Fibroblast of skin of abdomen (primary cell): ENCODE measurements at regions not wholly inside any gene's neighbourhood (a gene's known extent, or its start where the extent isn't known, plus 50 kb on each side); places are given as distances from the start of the nearest gene placed in this dataset.

ENCODE experiments used
- DNase-seq: peaks from one replicate; pipeline ENCODE4 v3.0.0-alpha.2; 2013

DNA sequence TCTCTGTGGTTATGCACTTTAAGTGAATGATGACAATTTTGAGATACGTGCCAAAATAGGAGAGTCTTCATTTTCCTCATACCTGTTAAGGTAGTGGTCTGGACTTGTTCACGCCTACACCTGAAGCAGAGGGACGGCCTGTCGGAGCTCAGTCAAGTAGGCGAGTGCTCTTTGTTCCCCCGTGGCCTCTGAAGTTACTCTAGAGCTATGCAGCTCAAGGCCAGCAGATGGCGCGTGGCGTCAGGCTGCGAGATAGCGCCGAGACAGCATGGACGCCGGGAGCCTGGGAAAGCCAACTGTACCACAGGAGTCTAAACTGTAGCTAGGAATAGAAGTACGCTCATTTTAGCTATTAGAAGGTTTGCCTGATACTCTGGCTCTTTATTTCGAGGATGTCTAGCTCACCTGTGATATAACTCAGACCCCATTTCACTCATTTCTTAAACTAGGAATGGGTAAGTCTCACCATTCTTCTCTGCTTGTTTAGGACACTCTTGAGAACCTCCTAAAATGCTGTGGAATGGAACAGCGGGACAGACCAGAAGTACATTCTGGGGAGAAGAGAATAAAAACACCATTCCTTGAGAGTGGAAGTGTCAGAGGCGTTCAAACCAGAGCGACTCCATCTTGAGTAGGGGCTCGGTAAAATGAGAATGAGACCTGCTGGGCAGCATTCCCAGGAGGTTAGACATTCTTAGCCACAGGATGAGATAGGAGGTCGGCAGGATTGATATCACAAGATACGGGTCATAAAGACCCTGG is 267.4 kb upstream of the HMGA2 start:
- peak; percentile 79 for DNase-seq

DNA sequence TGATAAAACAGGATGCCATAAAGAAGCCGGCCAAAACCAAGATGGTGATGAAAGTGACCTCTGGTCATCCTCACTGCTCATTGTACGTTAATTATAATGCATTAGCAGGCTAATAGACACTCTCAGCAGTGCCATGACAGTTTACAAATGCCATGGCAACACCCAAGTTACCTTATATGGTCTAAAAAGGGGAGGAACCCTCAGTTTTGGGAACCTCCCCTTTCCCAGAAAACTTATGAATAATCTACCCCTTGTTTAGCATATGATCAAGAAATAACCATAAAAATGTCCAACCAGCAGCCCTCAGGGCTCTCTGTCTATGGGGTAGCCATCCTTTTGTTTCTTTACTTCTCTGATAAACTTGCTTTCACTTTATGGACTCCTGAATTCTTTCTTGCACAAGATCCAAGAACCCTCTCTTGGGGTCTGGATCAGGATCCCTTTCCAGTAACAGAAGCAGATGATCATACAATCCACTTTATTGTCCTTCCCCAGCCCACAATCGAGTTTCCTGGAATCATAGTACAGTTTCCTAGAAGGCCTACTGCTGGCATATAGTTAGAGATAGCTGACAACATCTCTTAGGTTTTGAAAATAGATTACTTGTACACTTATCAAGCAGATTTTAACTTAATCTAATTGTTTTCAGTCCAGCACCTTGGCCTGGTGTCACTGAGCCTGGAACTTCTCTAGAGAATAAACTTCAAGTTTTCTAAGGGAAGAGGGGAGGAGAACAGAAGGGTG is 266.7 kb upstream of the HMGA2 start:
- no peak for DNase-seq

DNA sequence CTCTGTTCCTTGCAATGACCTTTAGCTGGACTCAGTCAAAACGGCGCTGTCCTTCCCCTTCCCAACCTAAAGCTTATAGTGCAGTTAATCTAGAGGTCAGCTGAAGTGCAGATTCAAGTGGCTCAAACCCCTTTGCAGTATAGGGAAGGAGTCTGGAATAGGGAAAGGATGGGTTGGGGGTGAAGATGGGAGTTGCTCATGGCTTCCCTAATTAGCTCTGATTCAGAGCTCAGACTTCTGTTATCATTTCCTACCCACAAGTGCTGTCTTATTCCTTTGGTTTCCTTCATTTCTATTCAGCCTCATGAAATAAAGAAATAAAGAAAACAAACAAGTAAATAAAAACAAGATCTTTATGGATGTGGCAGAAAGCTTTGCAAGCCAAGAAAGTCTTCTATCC is 264.0 kb upstream of the HMGA2 start:
- DNase-seq, result no peak

DNA sequence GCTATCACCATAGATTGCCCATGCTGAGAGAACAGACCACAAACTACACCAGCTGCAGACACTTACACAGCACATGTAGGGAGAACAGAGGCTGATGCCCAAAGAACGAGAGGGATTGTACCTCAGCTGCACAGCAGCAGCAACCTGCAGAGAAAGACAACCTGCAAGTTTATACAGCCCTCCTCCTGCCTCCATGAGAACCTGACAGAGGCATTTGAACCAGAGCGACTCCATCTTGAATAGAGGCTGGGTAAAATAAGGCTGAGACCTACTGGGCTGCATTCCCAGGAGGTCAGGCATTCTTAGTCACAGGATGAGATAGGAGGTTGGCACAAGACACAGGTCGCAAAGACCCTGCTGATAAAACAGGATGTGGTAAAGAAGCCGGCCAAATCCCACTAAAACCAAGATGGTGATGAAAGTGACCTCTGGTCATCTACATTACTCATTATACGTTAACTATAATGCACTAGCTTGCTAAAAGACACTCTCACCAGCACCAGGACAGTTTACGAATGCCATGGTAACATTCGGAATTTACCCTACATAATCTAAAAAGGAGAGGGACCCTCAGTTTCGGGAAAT is 262.4 kb upstream of the HMGA2 start:
- DNase-seq, result peak; percentile 41

DNA sequence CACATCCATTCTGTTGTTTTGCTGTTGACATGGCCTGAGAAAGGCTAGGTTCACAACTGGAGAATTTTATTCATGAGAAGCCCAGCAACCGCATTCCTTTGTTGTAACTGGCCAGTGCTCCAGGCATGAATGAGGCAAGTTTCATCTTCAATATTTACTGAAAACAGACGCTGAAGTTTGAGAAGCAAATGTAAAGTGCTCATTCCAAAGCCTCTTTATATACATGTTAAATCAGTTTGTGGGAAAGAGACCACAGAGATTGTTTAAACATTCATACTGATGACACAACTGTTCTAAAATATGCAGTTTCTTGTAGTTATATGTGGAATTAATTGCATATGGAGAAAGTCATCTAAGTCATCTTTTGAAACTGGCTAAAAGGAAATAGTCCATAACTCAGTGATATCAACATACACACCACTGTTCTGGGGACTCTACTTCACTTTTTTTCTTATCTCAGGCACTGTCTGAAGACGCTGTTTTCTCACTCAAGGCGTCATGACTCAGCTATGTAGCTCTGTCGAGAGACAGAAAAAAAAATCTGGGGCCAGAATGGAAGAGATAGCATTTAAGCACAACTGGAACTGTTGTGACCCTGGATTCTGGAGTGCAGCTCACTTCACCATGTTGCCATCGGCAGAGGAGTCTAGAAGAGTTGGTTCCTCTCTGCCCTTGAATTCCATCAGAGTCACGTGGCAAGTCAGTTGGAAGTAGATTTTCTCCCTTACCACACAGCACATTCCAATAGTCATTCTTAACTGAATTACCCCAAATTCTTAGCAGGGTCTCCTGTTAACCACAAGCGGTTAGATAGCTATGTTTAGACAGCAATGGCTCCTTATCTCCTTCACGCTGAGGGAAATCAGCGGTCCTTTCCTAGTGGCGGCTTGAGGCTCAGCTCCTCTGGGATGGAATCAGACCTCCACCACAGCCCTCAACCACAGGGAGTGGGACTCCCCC is 258.4 kb upstream of the HMGA2 start:
- peak; percentile 98 for DNase-seq

DNA sequence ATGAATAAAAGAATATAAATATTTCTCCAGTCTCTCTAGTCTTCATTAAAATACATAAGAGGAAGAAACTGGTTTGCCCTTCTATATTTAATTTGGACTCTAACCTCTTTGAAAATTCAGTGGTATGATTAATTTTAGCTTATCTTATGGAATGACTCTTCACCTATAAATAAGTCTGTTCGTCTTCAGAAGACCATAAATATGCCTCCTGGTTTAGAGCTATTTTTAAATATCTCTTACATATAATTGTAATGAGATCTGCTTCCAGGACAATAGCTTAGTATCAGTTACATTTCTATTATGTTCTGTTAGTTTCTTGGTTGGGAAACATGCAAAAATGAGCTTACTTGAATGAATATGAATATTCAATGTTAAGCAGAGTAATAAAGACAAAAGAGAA is 257.5 kb upstream of the HMGA2 start:
- DNase-seq, result peak; percentile 37

DNA sequence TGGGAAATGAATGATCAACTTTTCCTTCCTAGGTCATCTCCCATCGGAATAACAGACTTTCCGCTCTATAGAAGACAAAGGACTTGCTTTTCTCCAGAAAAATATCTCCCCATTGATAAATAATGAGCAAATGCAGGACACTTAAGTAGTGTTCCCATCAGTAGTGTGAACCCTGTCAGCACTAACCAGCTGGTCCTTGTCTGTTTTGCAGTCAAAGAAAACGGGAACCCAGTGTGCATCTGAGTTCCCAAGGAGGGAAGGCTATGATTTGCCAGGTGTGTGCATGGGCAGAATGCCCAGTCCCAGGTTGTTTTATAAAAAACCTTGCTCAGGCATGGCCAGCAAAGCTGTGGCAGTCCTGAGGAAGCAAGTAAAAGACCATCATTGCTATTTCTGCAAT is 256.5 kb upstream of the HMGA2 start:
- DNase-seq, result no peak

DNA sequence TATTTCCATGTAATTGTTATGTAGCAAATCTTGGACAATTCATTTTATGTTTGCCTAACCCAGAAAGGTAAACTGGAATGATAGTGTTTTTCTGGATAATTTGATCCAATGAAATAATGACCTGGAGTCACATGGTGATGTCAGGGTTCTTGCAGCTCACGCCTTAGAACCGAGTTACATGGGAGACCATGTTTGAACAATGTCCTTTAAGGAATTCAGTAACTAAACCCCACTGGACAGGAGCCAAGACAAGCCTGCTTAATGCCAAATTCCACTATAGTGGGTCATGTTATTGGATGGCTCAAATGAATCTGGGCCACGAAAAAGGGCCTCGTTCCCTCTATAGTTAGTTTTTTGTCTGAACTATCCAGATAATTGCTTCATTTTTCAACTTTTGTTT is 255.8 kb upstream of the HMGA2 start:
- peak; percentile 73 for DNase-seq

DNA sequence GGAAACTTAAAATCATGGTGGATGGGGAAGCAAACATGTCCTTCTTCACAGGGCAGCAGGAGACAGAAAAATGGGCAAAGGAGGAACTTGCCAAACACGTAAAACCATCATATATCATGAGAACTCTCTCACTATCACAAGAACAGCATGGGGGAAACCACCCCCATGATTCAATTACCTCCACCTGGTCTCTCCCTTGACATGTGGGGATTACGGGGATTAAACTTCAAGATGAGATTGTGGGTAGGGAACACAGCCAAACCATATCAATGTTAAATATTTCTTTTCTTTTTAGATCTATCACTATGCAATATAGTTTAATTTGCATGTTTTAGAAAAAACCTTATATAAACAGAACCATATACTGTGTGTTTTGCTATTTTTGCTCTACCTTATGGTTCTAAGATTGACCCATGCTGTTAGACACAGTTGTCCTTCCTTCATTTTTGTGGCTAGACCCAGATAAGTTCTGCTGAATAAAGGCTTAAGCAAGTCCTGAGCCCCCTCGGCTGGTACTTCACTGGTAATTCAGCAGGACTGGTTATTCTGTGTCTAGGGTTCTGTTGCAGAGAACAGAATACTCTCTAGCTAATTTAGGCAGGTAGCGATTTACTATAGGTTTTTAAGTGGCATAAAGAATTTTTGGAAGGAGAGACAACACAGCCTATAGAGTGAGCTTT is 253.7 kb upstream of the HMGA2 start:
- no peak for DNase-seq

DNA sequence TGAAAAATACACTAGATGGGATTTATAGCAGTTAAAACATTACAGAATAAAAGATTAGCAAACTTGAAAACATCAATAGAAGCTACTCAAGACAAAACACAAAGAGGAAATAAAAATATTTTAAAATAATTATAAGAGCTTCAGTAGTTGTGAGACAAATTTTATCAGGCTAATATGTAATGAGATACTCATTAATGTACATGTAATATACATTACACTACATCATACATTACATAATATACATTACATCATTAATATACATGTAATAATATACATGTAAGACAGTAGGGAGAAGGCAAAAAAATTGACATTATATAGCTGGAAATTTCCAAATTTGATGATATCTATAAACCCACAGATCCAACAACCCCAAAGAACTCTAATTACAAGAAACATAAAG is 249.4 kb upstream of the HMGA2 start:
- DNase-seq, result no peak

DNA sequence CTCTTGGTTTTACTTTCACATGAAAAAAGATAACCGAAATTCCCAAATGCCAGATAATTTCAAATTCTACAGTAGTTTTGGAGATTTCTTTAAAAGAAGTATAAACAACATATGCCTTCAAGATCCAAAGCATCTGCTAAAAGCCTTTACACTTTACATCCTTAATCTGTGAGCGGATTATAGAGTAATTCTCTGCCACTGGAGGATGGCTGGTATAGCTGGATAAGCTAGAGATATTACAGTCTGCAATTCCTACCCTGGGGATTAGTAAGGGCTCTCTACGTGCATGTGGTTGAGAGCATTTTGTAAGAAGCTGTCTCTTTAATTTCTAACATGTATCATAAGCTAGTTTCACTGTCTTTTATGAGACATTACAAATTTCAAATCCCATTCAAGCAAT is 240.3 kb upstream of the HMGA2 start:
- DNase-seq, result no peak

DNA sequence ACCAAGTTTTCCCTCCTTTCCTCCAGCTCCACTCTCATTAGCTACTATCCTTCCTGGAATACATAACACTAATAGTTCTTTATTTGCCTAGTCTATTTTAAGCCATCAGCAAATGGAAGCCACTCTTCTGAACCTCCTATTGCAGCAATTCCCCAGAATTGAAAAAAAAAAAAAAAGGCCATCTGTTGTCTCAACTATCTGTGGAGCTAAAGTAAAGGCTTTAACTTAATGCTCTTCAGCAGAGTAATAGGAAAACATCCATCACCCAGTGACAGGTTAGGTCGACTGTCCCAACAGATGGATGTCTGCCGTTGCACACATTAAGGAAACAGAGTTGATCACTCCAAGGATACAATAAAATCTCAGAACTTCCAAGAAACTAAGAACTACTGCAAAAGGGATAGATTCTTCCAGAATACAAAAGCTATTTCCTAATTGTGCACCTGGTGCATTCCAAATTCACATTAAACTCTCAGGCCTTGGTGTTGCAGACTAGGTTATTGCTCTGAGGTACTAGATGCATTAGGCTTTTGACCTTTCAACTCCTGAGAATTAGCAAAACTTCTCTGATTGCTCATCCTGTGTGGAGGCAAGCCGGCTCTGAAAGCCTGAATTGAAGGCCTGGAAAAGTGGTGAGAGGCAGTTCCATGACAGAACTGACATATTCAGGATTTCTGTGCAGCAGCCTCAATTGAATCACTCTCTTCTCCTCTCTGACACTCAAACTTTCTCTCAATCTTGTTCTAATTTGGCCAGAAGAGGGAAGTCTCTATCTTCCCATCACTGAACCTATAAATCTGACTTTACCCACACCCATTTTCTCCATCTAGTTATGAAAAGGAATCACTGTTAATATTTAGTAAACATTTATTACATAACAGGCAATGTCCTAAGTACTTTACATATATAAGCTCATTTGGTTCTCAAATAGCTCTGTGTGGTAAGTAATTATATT is 238.4 kb upstream of the HMGA2 start:
- peak; percentile 71 for DNase-seq

DNA sequence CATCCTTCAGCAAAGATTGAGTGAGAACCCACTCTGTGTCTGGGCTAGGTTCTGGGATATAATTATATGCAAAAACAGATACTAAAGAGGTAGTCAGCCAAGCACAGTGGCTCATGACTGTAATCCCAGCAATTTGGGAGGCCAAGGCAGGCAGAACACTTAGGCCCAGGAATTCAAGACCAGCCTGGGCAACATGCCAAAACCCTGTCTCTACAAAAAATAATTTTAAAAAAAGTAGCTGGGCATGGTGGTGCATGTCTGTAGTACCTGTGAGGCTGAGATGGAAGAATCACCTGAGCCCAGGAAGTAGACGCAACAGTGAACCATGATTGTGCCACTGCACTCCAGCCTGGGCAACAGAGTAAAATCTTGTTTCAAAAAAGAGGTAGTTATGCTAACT is 237.5 kb upstream of the HMGA2 start:
- DNase-seq, result no peak

DNA sequence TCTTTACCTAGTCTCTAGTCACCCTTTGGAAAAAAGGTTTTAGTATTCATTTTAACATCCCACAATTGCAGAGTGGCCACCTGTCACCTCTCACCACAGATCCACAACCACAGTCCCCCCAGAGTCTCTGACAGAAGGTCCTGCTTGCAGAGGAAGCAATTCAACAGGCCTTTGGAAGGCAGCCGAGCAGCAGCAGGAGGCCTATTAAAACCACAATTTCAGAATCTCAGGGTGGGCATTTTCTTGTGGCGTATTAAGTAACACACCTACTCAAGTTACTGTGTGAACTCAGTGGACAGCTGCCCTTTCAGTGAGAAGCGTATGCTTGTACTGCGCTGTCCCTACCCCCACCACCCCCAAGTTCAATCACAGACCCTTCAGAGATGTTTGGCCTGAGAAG is 234.0 kb upstream of the HMGA2 start:
- DNase-seq, result no peak

DNA sequence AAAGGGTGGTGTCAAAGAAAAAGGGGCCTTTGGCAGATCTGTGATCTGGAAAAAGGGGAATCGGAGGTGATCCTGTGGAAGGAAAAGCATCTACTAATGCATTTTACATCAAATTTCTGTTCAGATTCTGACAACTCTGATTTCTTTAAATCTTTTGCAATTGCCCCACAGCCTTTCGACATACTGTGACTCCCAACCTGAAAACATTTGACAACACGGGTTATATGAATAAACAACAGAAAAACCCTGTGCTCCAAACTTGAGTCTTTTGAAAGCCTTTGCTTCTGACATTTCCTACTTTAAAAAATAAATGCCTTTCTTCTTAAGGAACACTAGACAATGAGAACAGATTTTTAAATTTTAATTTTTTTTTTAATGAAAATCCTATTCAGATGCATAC is 231.9 kb upstream of the HMGA2 start:
- no peak for DNase-seq

DNA sequence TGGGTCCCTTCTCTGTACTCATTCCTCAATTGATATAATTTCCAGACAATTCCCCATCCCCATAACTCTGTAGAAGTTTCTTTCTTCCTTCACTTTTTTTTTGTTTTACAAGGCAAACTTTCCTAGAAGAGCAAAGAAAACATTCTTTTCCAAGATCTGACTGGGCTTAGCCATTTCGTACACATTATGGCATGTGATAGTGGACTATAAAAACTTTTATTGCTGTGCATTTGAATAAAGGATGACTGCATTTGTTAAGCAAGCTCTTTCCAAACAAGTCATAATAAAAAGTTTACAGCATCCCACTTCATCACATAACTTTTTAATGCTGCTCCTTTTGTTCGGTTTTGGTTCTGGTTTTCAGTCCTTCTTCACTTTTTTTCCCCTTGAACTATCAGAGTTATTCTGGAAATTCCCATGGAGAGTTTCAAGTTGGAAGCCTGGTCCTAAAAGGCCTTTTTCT is 231.0 kb upstream of the HMGA2 start:
- DNase-seq, result no peak

DNA sequence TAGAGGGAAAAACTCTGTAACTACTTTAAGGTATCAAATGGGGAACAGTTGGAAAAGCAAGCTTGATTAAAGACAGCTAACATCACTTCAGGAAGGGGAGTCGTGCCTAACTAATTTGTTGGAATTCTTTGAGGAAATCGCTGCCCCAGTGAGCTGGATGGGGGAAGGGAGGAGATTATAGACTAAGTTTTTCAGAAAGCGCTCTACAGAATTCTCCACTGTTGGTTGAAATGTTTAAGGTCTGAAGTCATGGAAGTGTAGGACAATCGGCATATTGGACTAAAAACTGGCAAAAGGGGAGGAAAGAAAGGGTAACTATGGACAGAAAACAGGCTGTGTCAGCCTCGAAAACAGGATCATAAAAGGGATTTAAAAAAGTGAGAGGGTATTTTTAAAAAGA is 229.9 kb upstream of the HMGA2 start:
- DNase-seq, result peak; percentile 64

DNA sequence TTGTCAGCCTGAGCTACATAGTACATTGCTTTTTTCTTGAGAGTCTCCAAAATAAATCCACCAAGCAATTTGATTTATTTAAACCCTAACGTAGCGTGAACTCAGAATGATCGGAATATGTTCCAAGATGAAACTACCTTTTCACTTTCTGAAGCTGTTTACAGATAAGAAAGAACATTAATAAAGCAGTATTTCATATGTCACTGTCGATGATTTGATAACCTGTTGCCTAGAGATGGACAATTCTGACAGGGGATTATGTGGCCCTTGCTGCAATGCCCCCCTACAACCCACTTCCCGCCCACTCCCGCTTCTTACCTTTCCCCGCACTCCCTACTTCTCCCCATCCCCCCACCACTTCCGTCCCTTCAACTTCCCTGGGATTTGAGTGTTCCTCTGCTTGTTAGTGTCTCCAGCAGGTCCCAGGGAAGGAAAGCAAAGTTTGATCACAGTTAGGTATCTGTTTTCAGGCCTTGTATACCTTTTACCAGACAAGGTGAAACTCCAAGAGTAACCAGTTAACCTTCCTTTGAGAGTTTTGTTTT is 229.2 kb upstream of the HMGA2 start:
- no peak for DNase-seq

DNA sequence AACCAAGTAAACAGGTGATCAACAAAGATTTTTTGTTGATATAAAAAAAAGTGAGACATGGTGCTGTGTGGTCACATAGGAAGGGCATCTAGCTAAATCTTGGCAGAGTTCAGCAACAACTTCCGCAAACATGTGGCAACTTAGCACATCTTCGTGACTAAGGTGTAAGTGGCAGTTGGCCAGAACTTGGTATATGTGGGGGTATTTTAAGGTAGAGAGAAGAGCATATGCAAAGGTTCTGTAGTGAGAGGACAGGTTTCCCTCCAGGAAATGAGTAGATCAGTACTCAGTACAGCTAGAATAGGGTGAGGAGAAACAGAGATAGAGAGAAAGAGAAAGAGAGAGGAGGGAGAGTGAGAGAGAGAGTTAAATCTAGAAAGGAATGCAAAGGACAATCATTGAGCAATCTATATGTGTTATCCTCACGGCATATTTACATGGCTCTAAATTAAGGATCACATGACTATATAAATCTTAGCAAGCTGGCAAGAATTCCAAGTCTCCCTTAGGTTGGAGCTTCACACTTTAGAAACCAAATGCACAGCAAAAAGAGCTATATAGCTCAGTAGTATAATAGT is 227.7 kb upstream of the HMGA2 start:
- DNase-seq, result peak; percentile 71

DNA sequence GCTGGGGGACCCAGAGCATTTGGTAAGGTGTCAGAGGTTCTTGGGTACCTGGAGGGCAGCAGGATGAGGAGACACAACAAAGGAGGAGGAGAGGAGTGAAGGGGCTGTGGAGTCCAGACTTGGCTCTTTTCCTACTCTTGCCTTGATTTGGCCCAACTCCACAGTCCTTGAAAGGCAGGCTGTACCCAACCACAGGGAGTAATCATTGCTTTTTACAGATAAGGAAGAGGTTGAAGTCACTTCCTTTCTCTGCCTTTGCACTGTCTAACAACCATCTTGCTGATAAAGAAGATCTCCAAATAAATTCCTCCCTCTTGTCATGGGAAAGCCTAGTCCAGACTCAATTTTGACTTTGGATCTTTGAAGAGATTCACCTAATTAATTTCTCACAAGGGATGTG is 226.8 kb upstream of the HMGA2 start:
- no peak for DNase-seq
